GM06990 (cell line): ENCODE measurements at regions not wholly inside any gene's neighbourhood (a gene's known extent, or its start where the extent isn't known, plus 50 kb on each side); places are given as distances from the start of the nearest gene placed in this dataset.
"Not testable (repeated sequence)": the region's sequence is repeated elsewhere in the genome, so short reads cannot be mapped to it uniquely, and the experiment has no call there.

Source experiments
- DNase-seq: peaks from one replicate; pipeline ENCODE4 v3.0.0-alpha.2; 2011; ENCODE audit not compliant: insufficient read length; ENCODE audit errors: extremely low read depth
- H3K27me3 ChIP-seq: replicated peaks from 2 replicates; pipeline ENCODE4 v1.6.0; 2011; ENCODE audit warnings: low read length; ENCODE audit not compliant: control insufficient read depth, insufficient read depth
- H3K36me3 ChIP-seq: 2 replicates; pipeline ENCODE4 v1.5.1; 2011; ENCODE audit warnings: low read length; ENCODE audit not compliant: control insufficient read depth, insufficient read depth
- H3K4me3 ChIP-seq: replicated peaks from 2 replicates; pipeline ENCODE4 v1.5.1; 2011; ENCODE audit warnings: low read depth, mild to moderate bottlenecking, control low read depth, low read length
- CTCF ChIP-seq: IDR thresholded peaks from 2 replicates; pipeline ENCODE4 v1.5.1; 2011; ENCODE audit warnings: low read length, control low read depth, mild to moderate bottlenecking, inconsistent platforms; ENCODE audit not compliant: insufficient read depth, poor library complexity, severe bottlenecking

- not testable (repeated sequence) for H3K27me3 ChIP-seq, H3K36me3 ChIP-seq, DNase-seq, H3K4me3 ChIP-seq
Observed at GRCh38 chr16:70014915-70015314, 63.8 kb downstream of the CLEC18A start.

GRCh38 chr16:70016751-70017150 is 65.6 kb downstream of the CLEC18A start:
- H3K36me3 ChIP-seq, H3K4me3 ChIP-seq, H3K27me3 ChIP-seq, DNase-seq: not testable (repeated sequence)

GRCh38 chr16:70018254-70018653 is 67.1 kb downstream of the CLEC18A start:
- DNase-seq, result no peak
- H3K4me3 ChIP-seq, result no peak overlapping the region
- H3K27me3 ChIP-seq, result no peaks in the 10 kb centered on the region
- TF ChIP-seq CTCF, result peak; percentile 33
- H3K36me3 ChIP-seq, result no peaks in the 10 kb centered on the region; the same call in none of the 2 replicates

GRCh38 chr16:70023207-70023606 is 72.1 kb downstream of the CLEC18A start:
- not testable (repeated sequence) for DNase-seq, H3K36me3 ChIP-seq, H3K27me3 ChIP-seq, H3K4me3 ChIP-seq

- H3K4me3 ChIP-seq, H3K36me3 ChIP-seq, DNase-seq, H3K27me3 ChIP-seq: not testable (repeated sequence)
Observed at GRCh38 chr16:70023956-70024355, 72.8 kb downstream of the CLEC18A start.

- H3K36me3 ChIP-seq, H3K4me3 ChIP-seq, H3K27me3 ChIP-seq, DNase-seq: not testable (repeated sequence)
Observed at GRCh38 chr16:70026165-70026854, 75.2 kb downstream of the CLEC18A start.

GRCh38 chr16:70032906-70033305 is 81.2 kb upstream of the PDPR start:
- not testable (repeated sequence) for DNase-seq, H3K36me3 ChIP-seq, H3K27me3 ChIP-seq, H3K4me3 ChIP-seq

- H3K36me3 ChIP-seq, H3K4me3 ChIP-seq, H3K27me3 ChIP-seq, DNase-seq: not testable (repeated sequence)
Observed at GRCh38 chr16:70037913-70038312, 76.2 kb upstream of the PDPR start.

- H3K36me3 ChIP-seq, DNase-seq, H3K4me3 ChIP-seq, H3K27me3 ChIP-seq: not testable (repeated sequence)
Observed at GRCh38 chr16:70040554-70040953, 73.6 kb upstream of the PDPR start.

- not testable (repeated sequence) for H3K36me3 ChIP-seq, DNase-seq, H3K27me3 ChIP-seq, H3K4me3 ChIP-seq
Observed at GRCh38 chr16:70043538-70044067, 70.5 kb upstream of the PDPR start.

GRCh38 chr16:70046560-70046959 is 67.6 kb upstream of the PDPR start:
- not testable (repeated sequence) for DNase-seq, H3K4me3 ChIP-seq, H3K27me3 ChIP-seq, H3K36me3 ChIP-seq

GRCh38 chr16:70048083-70048482 is 66.0 kb upstream of the PDPR start:
- H3K4me3 ChIP-seq, DNase-seq, H3K36me3 ChIP-seq, H3K27me3 ChIP-seq: not testable (repeated sequence)

GRCh38 chr16:70058056-70058455 is 56.1 kb upstream of the PDPR start:
- not testable (repeated sequence) for DNase-seq, H3K36me3 ChIP-seq, H3K27me3 ChIP-seq, H3K4me3 ChIP-seq

GRCh38 chr16:70059429-70059828 is 54.7 kb upstream of the PDPR start:
- H3K4me3 ChIP-seq, H3K27me3 ChIP-seq, H3K36me3 ChIP-seq, DNase-seq: not testable (repeated sequence)
